ENCODE measurements at regions not wholly inside any gene's neighbourhood (a gene's known extent, or its start where the extent isn't known, plus 50 kb on each side); places are given as distances from the start of the nearest gene placed in this dataset.
A peak's percentile ranks its signal among the peaks of the same experiment; 100 is the strongest.

DNA sequence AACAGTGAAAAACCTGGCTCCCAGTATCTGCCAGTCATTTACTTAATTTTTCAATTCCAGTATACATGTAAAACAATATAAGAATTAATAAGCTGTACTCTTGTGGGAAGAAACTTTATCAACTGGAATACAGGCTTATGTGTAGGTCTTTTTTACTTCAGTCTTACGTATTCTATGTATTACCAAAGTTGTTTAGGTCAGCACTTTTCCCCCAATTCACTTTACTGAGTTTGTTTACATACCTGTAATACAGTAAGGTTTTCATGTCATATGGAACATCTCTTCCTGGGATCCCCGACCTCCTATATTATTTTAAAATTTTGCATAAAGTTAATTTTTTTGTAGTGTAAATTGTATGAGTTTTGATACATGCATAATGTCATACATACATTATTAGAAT lies 181.8 kb upstream of the OLFM3 start:
- Histone ChIP-seq H3K9me3 (ENCODE audit: low read depth, low read length) (no peaks in the 10 kb centered on the region), H2AFZ (ENCODE audit: low read length) (no peak overlapping the region), H4K20me1 (ENCODE audit: insufficient read depth, low read length) (no peaks in the 10 kb centered on the region), H3K4me1 (ENCODE audit: insufficient read depth, low read length) (no peaks in the 10 kb centered on the region), H3K4me2 (ENCODE audit: insufficient read depth, low read length) (no peak overlapping the region), H3K27me3 (ENCODE audit: insufficient read depth, low read length) (no peaks in the 10 kb centered on the region), H3K4me3 (ENCODE audit: insufficient read depth, low read length) (no peak overlapping the region), H3K27ac (ENCODE audit: low read depth, low read length) (no peak overlapping the region), H3K36me3 (ENCODE audit: insufficient read depth, low read length) (no peaks in the 10 kb centered on the region), H3K79me2 (ENCODE audit: insufficient read depth, low read length) (no peaks in the 10 kb centered on the region)
- DNase-seq (ENCODE audit: insufficient read length, low spot score, missing footprints): no peak
- TF ChIP-seq, protein P1, sequence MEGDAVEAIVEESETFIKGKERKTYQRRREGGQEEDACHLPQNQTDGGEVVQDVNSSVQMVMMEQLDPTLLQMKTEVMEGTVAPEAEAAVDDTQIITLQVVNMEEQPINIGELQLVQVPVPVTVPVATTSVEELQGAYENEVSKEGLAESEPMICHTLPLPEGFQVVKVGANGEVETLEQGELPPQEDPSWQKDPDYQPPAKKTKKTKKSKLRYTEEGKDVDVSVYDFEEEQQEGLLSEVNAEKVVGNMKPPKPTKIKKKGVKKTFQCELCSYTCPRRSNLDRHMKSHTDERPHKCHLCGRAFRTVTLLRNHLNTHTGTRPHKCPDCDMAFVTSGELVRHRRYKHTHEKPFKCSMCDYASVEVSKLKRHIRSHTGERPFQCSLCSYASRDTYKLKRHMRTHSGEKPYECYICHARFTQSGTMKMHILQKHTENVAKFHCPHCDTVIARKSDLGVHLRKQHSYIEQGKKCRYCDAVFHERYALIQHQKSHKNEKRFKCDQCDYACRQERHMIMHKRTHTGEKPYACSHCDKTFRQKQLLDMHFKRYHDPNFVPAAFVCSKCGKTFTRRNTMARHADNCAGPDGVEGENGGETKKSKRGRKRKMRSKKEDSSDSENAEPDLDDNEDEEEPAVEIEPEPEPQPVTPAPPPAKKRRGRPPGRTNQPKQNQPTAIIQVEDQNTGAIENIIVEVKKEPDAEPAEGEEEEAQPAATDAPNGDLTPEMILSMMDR (IDR thresholded peaks at IDR 0.05; ENCODE audit: extremely low read depth, low read depth, low read length): no peak

DNA sequence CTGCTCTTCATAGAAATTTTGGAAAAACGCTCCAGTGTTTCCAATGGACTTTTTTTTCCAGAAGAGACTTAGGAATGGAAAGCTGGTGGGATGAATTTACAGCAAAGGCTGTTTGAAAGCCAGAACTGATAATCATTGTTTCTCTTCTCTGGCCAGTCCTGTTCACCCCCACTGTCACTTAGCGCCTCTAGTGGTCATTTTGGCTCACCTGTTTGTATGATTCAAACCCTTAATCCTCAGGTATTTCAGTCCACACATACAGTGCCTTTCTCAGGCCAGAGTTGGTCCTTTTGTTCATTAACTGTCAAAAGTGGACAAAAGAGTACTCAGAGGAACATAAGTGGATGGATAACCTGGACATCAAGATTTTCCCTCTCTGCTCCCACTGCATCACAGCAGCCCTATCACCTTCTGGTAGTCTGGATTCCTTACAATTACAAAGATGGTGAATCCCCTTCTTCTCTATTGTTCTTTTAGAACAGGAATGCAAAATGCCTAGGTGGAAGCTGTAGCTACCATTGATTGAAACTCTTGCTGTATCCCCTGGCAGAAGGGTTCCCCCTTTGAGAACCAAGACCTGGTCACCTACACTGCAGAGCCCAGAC lies 177.6 kb upstream of the OLFM3 start:
- Histone ChIP-seq H2AFZ (ENCODE audit: low read length) (no peak overlapping the region), H3K27me3 (ENCODE audit: insufficient read depth, low read length) (no peaks in the 10 kb centered on the region), H3K4me3 (ENCODE audit: insufficient read depth, low read length) (no peak overlapping the region), H3K4me1 (ENCODE audit: insufficient read depth, low read length) (no peaks in the 10 kb centered on the region), H3K36me3 (ENCODE audit: insufficient read depth, low read length) (no peaks in the 10 kb centered on the region), H3K4me2 (ENCODE audit: insufficient read depth, low read length) (no peak overlapping the region), H4K20me1 (ENCODE audit: insufficient read depth, low read length) (no peaks in the 10 kb centered on the region), H3K79me2 (ENCODE audit: insufficient read depth, low read length) (no peaks in the 10 kb centered on the region), H3K9me3 (ENCODE audit: low read depth, low read length) (no peaks in the 10 kb centered on the region), H3K27ac (ENCODE audit: low read depth, low read length) (no peak overlapping the region)
- DNase-seq (ENCODE audit: insufficient read length, low spot score, missing footprints): no peak
- TF ChIP-seq, protein P1 (IDR thresholded peaks at IDR 0.05; ENCODE audit: extremely low read depth, low read depth, low read length): no peak

DNA sequence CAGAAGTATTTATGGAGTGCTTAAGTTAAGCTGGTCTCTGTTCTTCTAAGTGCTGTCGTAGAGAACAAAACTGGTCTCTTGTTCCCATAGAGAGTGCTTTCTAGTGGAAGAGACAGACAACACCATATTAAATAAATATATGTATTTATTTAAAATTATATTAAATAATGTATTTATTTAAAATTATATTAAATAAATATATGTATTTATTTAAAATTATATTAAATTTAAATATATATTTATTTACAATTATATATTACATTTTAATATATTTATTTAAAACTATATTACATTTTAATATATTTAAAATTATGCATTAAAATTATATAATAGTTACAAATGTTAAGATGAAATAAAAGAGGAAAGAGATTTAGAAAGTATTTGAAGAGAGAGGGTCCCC lies 175.5 kb upstream of the OLFM3 start:
- Histone ChIP-seq H3K27me3 (ENCODE audit: insufficient read depth, low read length) (no peaks in the 10 kb centered on the region), H3K79me2 (ENCODE audit: insufficient read depth, low read length) (no peaks in the 10 kb centered on the region), H3K36me3 (ENCODE audit: insufficient read depth, low read length) (no peaks in the 10 kb centered on the region), H3K4me3 (ENCODE audit: insufficient read depth, low read length) (no peak overlapping the region), H2AFZ (ENCODE audit: low read length) (no peak overlapping the region), H4K20me1 (ENCODE audit: insufficient read depth, low read length) (no peaks in the 10 kb centered on the region), H3K4me2 (ENCODE audit: insufficient read depth, low read length) (no peak overlapping the region), H3K27ac (ENCODE audit: low read depth, low read length) (no peak overlapping the region), H3K4me1 (ENCODE audit: insufficient read depth, low read length) (no peaks in the 10 kb centered on the region), H3K9me3 (ENCODE audit: low read depth, low read length) (no peaks in the 10 kb centered on the region)
- TF ChIP-seq, protein P1 (IDR thresholded peaks at IDR 0.05; ENCODE audit: extremely low read depth, low read depth, low read length): no peak
- no peak for DNase-seq (ENCODE audit: insufficient read length, low spot score, missing footprints)

DNA sequence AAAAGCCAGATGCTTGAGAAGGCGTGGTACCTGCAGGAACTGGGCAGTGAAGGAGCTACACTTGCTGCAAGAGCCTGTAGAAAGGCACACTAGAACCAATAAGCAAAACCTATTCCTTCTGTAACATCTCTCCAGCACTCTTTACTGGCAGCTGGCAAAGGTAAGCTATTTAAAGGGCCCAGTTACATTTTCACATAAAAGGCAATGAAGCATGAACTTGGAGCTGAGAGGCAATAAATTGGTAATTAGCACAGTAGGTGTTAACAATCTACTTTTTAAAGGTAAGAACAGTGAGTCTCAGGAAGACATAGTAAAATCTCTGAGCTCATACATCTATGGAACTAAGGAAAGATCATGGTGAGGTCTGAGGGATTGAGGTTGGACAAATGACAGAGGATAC lies 167.1 kb upstream of the OLFM3 start:
- H3K27ac ChIP-seq (ENCODE audit: low read depth, low read length): no peak overlapping the region
- H3K27me3 ChIP-seq (ENCODE audit: insufficient read depth, low read length): no peaks in the 10 kb centered on the region
- H4K20me1 ChIP-seq (ENCODE audit: insufficient read depth, low read length): no peaks in the 10 kb centered on the region
- peak; percentile 37 for DNase-seq (ENCODE audit: insufficient read length, low spot score, missing footprints)
- H3K4me3 ChIP-seq (ENCODE audit: insufficient read depth, low read length): no peak overlapping the region
- no peaks in the 10 kb centered on the region for H3K4me1 ChIP-seq (ENCODE audit: insufficient read depth, low read length)
- no peak overlapping the region for H3K4me2 ChIP-seq (ENCODE audit: insufficient read depth, low read length)
- TF ChIP-seq, protein P1 (IDR thresholded peaks at IDR 0.05; ENCODE audit: extremely low read depth, low read depth, low read length): no peak
- no peak overlapping the region for H2AFZ ChIP-seq (ENCODE audit: low read length)
- no peaks in the 10 kb centered on the region for H3K79me2 ChIP-seq (ENCODE audit: insufficient read depth, low read length)
- H3K9me3 ChIP-seq (ENCODE audit: low read depth, low read length): peaks cover 2% of the 10 kb centered on the region
- no peaks in the 10 kb centered on the region for H3K36me3 ChIP-seq (ENCODE audit: insufficient read depth, low read length)
